ENCODE measurements at regions not wholly inside any gene's neighbourhood (a gene's known extent, or its start where the extent isn't known, plus 50 kb on each side); places are given as distances from the start of the nearest gene placed in this dataset.

DNA sequence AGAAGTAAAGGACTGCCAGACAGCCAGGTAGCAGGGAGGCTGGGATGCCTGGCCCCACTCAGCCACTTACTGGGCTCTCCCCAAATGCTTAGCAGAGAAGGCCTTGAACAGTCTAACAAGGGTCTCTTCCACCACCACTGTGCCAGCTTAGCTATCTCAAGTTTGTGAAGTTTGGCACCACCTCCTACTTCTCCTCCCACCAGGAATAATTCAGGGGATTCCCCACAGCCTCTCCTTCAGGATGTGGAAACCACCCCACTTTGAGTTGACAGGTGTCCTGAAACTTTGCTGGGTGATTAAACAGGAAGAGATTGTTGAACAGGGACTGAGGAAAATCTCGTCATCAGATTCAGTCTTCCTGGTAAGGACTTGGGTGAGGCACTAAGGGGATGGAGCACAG, 59.4 kb upstream of the ATP1B1 start:
- TF ChIP-seq, protein P1, sequence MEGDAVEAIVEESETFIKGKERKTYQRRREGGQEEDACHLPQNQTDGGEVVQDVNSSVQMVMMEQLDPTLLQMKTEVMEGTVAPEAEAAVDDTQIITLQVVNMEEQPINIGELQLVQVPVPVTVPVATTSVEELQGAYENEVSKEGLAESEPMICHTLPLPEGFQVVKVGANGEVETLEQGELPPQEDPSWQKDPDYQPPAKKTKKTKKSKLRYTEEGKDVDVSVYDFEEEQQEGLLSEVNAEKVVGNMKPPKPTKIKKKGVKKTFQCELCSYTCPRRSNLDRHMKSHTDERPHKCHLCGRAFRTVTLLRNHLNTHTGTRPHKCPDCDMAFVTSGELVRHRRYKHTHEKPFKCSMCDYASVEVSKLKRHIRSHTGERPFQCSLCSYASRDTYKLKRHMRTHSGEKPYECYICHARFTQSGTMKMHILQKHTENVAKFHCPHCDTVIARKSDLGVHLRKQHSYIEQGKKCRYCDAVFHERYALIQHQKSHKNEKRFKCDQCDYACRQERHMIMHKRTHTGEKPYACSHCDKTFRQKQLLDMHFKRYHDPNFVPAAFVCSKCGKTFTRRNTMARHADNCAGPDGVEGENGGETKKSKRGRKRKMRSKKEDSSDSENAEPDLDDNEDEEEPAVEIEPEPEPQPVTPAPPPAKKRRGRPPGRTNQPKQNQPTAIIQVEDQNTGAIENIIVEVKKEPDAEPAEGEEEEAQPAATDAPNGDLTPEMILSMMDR (IDR thresholded peaks at IDR 0.05; ENCODE audit: insufficient read depth, low read depth, low read length), result no peak
- TF ChIP-seq EZH2 (IDR thresholded peaks at IDR 0.05; ENCODE audit: insufficient read depth, low read length), result no peak

Data from astrocyte (in vitro differentiated cells and primary cell).